HEK293T (cell line): ENCODE measurements at regions not wholly inside any gene's neighbourhood (a gene's known extent, or its start where the extent isn't known, plus 50 kb on each side); places are given as distances from the start of the nearest gene placed in this dataset.

Source experiments
- CTCF ChIA-PET: fragments of 350-600 bp; formaldehyde crosslinking; extraction: SDS; loops from one replicate; lab custom pipeline; 2021; ENCODE audit warnings: antibody characterized with exemption, inconsistent platforms; lab: Yijun Ruan, JAX
- POLR2A ChIA-PET: fragments of 350-600 bp; formaldehyde crosslinking; extraction: SDS; loops from one replicate; lab custom pipeline; 2020; ENCODE audit warnings: antibody characterized with exemption, inconsistent platforms; lab: Yijun Ruan, JAX
- DNase-seq: peaks from one replicate; pipeline ENCODE4 v3.0.0; 2012; ENCODE audit warnings: mixed read lengths; ENCODE audit errors: extremely low spot score
- ARNT ChIP-seq: fragments of 450-650 bp; IDR thresholded peaks from 2 replicates; pipeline ENCODE4 v1.6.1; 2017; ENCODE audit warnings: mild to moderate bottlenecking
- BHLHE40 ChIP-seq: fragments of 450-650 bp; IDR thresholded peaks from 2 replicates; pipeline ENCODE4 v1.6.1; 2016; ENCODE audit warnings: mild to moderate bottlenecking, moderate library complexity, borderline replicate concordance
- CTBP1 ChIP-seq: fragments of 450-650 bp; IDR thresholded peaks from 2 replicates; pipeline ENCODE4 v1.6.1; 2016; ENCODE audit warnings: borderline replicate concordance
- ELF4 ChIP-seq: fragments of 450-650 bp; IDR thresholded peaks from 2 replicates; pipeline ENCODE4 v1.6.1; 2017; ENCODE audit warnings: antibody characterized with exemption
- FOXA1 ChIP-seq: fragments of 450-650 bp; IDR thresholded peaks from 2 replicates; pipeline ENCODE4 v1.6.1; 2016; ENCODE audit warnings: mild to moderate bottlenecking
- FOXK2 ChIP-seq: fragments of 450-650 bp; IDR thresholded peaks from 2 replicates; pipeline ENCODE4 v1.6.1; 2016; ENCODE audit warnings: mild to moderate bottlenecking
- FOXM1 ChIP-seq: fragments of 450-650 bp; IDR thresholded peaks from 2 replicates; pipeline ENCODE4 v1.6.1; 2017; ENCODE audit warnings: mild to moderate bottlenecking, borderline replicate concordance
- HDGF ChIP-seq: fragments of 450-650 bp; IDR thresholded peaks from 2 replicates; pipeline ENCODE4 v1.6.1; 2017; ENCODE audit warnings: antibody characterized with exemption, borderline replicate concordance
- L3MBTL2 ChIP-seq: fragments of 450-650 bp; conservative IDR thresholded peaks from 2 replicates; pipeline ENCODE4 v1.6.1; 2016; ENCODE audit warnings: mild to moderate bottlenecking
- LEF1 ChIP-seq: fragments of 450-650 bp; IDR thresholded peaks from 2 replicates; pipeline ENCODE4 v1.6.1; 2017; ENCODE audit warnings: mild to moderate bottlenecking, borderline replicate concordance
- NFRKB ChIP-seq: fragments of 450-650 bp; IDR thresholded peaks from 2 replicates; pipeline ENCODE4 v1.6.1; 2016; ENCODE audit warnings: mild to moderate bottlenecking, moderate library complexity
- PKNOX1 ChIP-seq: fragments of 450-650 bp; IDR thresholded peaks from 2 replicates; pipeline ENCODE4 v1.6.1; 2016
- SP1 ChIP-seq: fragments of 450-650 bp; IDR thresholded peaks from 2 replicates; pipeline ENCODE4 v1.6.1; 2017
- SUZ12 ChIP-seq: fragments of 450-650 bp; IDR thresholded peaks from 2 replicates; pipeline ENCODE4 v1.6.1; 2016; ENCODE audit warnings: mild to moderate bottlenecking
- TARDBP ChIP-seq: fragments of 450-650 bp; IDR thresholded peaks from 2 replicates; pipeline ENCODE4 v1.6.1; 2016
- ZNF384 ChIP-seq: fragments of 450-650 bp; IDR thresholded peaks from 2 replicates; pipeline ENCODE4 v1.6.1; 2016

GRCh38 chr11:42243385-42243784 lies 783.9 kb upstream of the LRRC4C start:
- CTCF ChIA-PET, result no interaction called here
- DNase-seq, result no peak
- TF ChIP-seq FOXK2 (no peak), SUZ12 (no peak), NFRKB (no peak), ZNF384 (no peak), PKNOX1 (no peak), FOXA1 (no peak), SP1 (no peak), TARDBP (no peak), ARNT (no peak), LEF1 (no peak), FOXM1 (no peak), HDGF (no peak), ELF4 (no peak), CTBP1 (no peak), BHLHE40 (no peak), L3MBTL2 (no peak)
- POLR2A ChIA-PET, result no interaction called here

DNA sequence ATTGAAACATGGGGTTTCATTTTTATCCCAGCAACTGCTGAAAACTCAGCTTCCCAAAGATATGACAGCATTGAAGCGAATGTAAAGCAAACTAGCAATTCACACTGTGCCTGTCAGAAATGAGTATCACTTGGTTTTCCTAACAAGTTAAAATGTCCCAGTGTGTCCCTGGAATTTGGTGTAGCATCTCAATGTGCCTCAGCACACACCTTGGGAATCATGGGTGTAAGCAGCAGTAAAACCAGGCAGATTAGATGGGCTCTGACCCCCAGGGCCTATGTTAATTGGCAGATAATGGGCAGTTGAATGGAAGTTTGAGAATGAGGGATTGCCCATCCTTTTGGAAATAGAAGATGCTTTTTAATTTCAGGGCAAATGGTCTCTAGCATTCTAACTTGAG lies 784.9 kb upstream of the LRRC4C start:
- ChIA-PET POLR2A (no interaction called here), CTCF (no interaction called here)
- TF ChIP-seq ELF4 (no peak), ARNT (no peak), L3MBTL2 (no peak), NFRKB (no peak), CTBP1 (no peak), SP1 (no peak), SUZ12 (no peak), BHLHE40 (no peak), FOXM1 (no peak), PKNOX1 (no peak), HDGF (no peak), FOXA1 (no peak)
- no peak for DNase-seq

DNA sequence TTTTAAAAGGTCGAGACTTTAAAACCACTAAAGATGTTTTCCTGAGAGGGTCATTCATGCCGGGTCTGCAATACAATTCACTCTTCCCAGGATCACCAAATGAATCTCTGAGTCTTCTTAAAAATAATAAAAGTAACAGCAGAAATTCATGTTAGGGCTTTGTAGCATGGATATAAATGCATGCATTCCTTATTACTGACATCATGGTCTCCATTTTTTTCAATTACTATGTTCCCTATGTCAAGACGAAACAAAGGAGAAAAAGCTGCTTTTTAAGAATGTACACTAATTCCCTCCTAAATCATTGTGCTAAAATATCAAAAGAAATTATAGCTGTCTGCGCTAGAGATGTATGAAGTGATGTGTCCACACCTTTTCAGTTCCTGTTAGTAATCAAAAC lies 789.9 kb upstream of the LRRC4C start:
- ChIA-PET POLR2A (no interaction called here), CTCF (no interaction called here)
- TF ChIP-seq TARDBP (no peak), SP1 (no peak), SUZ12 (no peak), PKNOX1 (no peak), HDGF (no peak), L3MBTL2 (no peak), ARNT (no peak), LEF1 (no peak), CTBP1 (no peak), BHLHE40 (no peak), FOXM1 (no peak), FOXK2 (no peak), ZNF384 (no peak), ELF4 (no peak), FOXA1 (no peak), NFRKB (no peak)
- DNase-seq, result no peak

GRCh38 chr11:42249956-42250355 lies 790.5 kb upstream of the LRRC4C start:
- CTCF ChIA-PET, result no interaction called here
- POLR2A ChIA-PET, result no interaction called here

DNA sequence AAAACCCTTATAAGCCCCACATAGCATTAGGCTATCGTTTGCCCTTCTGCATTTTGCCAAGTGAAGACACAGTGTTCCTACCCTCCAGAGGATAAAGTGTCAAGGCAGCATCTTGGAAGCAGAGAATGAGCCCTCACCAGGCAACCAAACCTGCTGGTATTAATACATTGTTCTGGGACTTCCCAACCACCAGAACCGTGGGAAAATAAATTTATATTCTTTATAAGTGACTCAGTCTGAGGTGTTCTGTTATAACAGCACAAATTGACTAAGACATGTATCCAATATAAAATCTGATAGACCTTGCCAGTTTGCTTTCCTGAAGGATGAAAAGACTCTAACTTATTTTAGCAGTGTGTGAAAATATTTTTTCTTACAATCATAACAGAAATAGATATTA lies 792.5 kb upstream of the LRRC4C start:
- DNase-seq, result no peak
- CTCF ChIA-PET, result no interaction called here
- TF ChIP-seq FOXM1 (no peak), ELF4 (no peak), SUZ12 (no peak), LEF1 (no peak), ZNF384 (no peak), FOXK2 (no peak), PKNOX1 (no peak), SP1 (no peak), BHLHE40 (no peak), TARDBP (no peak), FOXA1 (no peak), CTBP1 (no peak)
- POLR2A ChIA-PET, result no interaction called here

More at GRCh38 chr11:42249956-42250355, 790.5 kb upstream of the LRRC4C start:
- DNase-seq, result no peak
- TF ChIP-seq SP1 (no peak), SUZ12 (no peak), ELF4 (no peak), PKNOX1 (no peak), LEF1 (no peak), ARNT (no peak), FOXK2 (no peak), ZNF384 (no peak), FOXM1 (no peak), HDGF (no peak), CTBP1 (no peak), FOXA1 (no peak), NFRKB (no peak), BHLHE40 (no peak), L3MBTL2 (no peak), TARDBP (no peak)
